ENCODE measurements at regions not wholly inside any gene's neighbourhood (a gene's known extent, or its start where the extent isn't known, plus 50 kb on each side); places are given as distances from the start of the nearest gene placed in this dataset.
A peak's percentile ranks its signal among the peaks of the same experiment; 100 is the strongest.
"Not testable (repeated sequence)": the region's sequence is repeated elsewhere in the genome, so short reads cannot be mapped to it uniquely, and the experiment has no call there.

DNA sequence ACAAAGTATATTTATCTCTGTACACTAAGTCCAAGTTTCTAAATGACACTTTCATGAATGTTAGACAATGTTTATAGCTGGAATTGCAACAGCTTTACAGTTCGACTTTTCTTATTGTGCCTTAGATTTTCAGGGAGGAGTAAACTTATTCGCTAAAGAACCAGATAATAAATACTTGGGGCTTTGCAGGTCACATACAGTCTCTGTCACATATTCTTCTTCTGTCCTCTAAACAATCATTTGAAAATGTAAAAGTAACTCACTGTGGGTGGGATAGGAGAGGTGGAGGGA is 132.6 kb downstream of the SPRY1 start:
- TF ChIP-seq, protein P1, sequence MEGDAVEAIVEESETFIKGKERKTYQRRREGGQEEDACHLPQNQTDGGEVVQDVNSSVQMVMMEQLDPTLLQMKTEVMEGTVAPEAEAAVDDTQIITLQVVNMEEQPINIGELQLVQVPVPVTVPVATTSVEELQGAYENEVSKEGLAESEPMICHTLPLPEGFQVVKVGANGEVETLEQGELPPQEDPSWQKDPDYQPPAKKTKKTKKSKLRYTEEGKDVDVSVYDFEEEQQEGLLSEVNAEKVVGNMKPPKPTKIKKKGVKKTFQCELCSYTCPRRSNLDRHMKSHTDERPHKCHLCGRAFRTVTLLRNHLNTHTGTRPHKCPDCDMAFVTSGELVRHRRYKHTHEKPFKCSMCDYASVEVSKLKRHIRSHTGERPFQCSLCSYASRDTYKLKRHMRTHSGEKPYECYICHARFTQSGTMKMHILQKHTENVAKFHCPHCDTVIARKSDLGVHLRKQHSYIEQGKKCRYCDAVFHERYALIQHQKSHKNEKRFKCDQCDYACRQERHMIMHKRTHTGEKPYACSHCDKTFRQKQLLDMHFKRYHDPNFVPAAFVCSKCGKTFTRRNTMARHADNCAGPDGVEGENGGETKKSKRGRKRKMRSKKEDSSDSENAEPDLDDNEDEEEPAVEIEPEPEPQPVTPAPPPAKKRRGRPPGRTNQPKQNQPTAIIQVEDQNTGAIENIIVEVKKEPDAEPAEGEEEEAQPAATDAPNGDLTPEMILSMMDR (IDR thresholded peaks at IDR 0.05) = no peak
- 94% methylated on average over 2 of the region's 2 CpGs for WGBS (ENCODE audit: insufficient coverage)
- intact Hi-C loops (cut with micrococcal nuclease) = no loop called here
- H3K9me3 ChIP-seq (ENCODE audit: control insufficient read depth, insufficient read depth, low read length) = no peaks in the 10 kb centered on the region
- no peaks in the 10 kb centered on the region for H3K9me3 Mint-ChIP-seq
- no peak overlapping the region for H3K27ac ChIP-seq (ENCODE audit: low read length)
- H3K4me1 ChIP-seq (ENCODE audit: control insufficient read depth, insufficient read depth, low read length) = no peaks in the 10 kb centered on the region
- H3K4me3 ChIP-seq (ENCODE audit: low read length) = no peak overlapping the region
- no peaks in the 10 kb centered on the region for H3K36me3 Mint-ChIP-seq
- H3K27me3 ChIP-seq (ENCODE audit: control insufficient read depth, insufficient read depth, low read length) = no peaks in the 10 kb centered on the region
- no peak for DNase-seq
- peaks cover 0 to 7% of the 10 kb centered on the region in 2 donors for H3K4me1 Mint-ChIP-seq
- H3K27me3 Mint-ChIP-seq (ENCODE audit: low read depth in 2 of 2) = peaks cover 0 to 4% of the 10 kb centered on the region in 2 donors
- H3K27ac Mint-ChIP-seq = no peak overlapping the region
- no peak for ATAC-seq
- H3K4me3 Mint-ChIP-seq = no peak overlapping the region
- no peaks in the 10 kb centered on the region for H3K36me3 ChIP-seq (ENCODE audit: control insufficient read depth, insufficient read depth, low read length)

- Histone ChIP-seq H3K27me3 (ENCODE audit: control insufficient read depth, insufficient read depth, low read length) (no peaks in the 10 kb centered on the region), H3K36me3 (ENCODE audit: control insufficient read depth, insufficient read depth, low read length) (no peaks in the 10 kb centered on the region), H3K4me3 (ENCODE audit: low read length) (no peak overlapping the region), H3K9me3 (ENCODE audit: control insufficient read depth, insufficient read depth, low read length) (no peaks in the 10 kb centered on the region), H3K27ac (ENCODE audit: low read length) (no peak overlapping the region), H3K4me1 (ENCODE audit: control insufficient read depth, insufficient read depth, low read length) (no peaks in the 10 kb centered on the region)
- DNase-seq (no peak), ATAC-seq (no peak)
- Mint-ChIP-seq H3K9me3 (no peaks in the 10 kb centered on the region), H3K4me3 (no peak overlapping the region), H3K27ac (no peak overlapping the region), H3K27me3 (ENCODE audit: low read depth in 2 of 2) (peaks cover 0 to 4% of the 10 kb centered on the region in 2 donors), H3K36me3 (no peaks in the 10 kb centered on the region), H3K4me1 (peaks cover 8 to 16% of the 10 kb centered on the region in 2 donors)
- no CpG with 5 or more reads among the region's 3 CpGs for WGBS (ENCODE audit: insufficient coverage)
- intact Hi-C loops (cut with micrococcal nuclease) = no loop called here
- TF ChIP-seq, protein P1 (IDR thresholded peaks at IDR 0.05) = no peak
These were observed 133.8 kb downstream of the SPRY1 start for GRCh38 chr4:123530357-123530756.

DNA sequence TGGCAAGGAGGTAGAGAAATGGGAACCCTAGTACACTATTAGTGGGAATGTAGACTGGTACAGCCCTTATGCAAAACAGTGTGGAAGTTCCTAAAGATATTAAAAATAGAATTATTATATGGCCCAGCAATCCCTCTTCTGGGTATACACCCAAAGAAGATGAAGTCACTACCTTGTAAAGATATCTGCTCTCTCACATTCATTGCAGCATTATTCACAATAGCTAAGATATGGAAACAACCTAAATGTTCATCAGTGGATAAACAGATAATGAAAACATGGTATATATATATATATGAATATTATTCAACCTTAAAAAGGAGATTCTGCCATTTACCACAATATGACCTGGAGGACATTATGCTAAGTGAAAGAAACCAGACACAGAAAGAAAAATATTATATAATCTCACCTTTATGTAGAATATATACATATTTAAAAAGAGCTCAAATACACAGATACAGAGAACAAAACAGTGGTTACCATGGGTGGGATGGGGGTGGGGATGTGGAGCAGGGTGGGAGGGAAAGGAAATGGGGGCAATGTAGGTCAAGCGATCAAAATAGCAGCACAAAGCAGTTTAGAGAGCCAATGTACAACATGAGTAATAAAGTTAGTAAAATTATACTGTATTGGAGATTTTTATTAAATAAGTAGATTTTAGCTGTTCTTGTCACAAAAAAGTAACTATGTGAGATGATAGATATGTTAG is 138.6 kb downstream of the SPRY1 start:
- H3K9me3 Mint-ChIP-seq = no peaks in the 10 kb centered on the region
- Histone ChIP-seq H3K9me3 (ENCODE audit: control insufficient read depth, insufficient read depth, low read length) (no peaks in the 10 kb centered on the region), H3K27me3 (ENCODE audit: control insufficient read depth, insufficient read depth, low read length) (no peaks in the 10 kb centered on the region), H3K27ac (ENCODE audit: low read length) (peak overlapping the region; percentile 25), H3K4me1 (ENCODE audit: control insufficient read depth, insufficient read depth, low read length) (no peaks in the 10 kb centered on the region), H3K36me3 (ENCODE audit: control insufficient read depth, insufficient read depth, low read length) (no peaks in the 10 kb centered on the region), H3K4me3 (ENCODE audit: low read length) (no peak overlapping the region)
- TF ChIP-seq, protein P1 (IDR thresholded peaks at IDR 0.05) = no peak
- peak overlapping the region; percentile 23 to 30 for H3K27ac Mint-ChIP-seq
- peaks cover 20 to 30% of the 10 kb centered on the region in 2 donors for H3K4me1 Mint-ChIP-seq
- 14% methylated on average over 1 of the region's 1 CpG for WGBS (ENCODE audit: insufficient coverage)
- H3K4me3 Mint-ChIP-seq = no peak overlapping the region
- no peaks in the 10 kb centered on the region for H3K27me3 Mint-ChIP-seq (ENCODE audit: low read depth in 2 of 2)
- intact Hi-C loops (cut with micrococcal nuclease) = no loop called here
- H3K36me3 Mint-ChIP-seq = no peaks in the 10 kb centered on the region
- peak in 2 of 3 donors; percentile 58 to 75 for ATAC-seq
- DNase-seq = no peak

- Mint-ChIP-seq H3K36me3 (no peaks in the 10 kb centered on the region), H3K4me3 (peak overlapping the region; percentile 74), H3K27me3 (ENCODE audit: low read depth in 2 of 2) (no peaks in the 10 kb centered on the region), H3K4me1 (peaks cover 20 to 30% of the 10 kb centered on the region in 2 donors), H3K27ac (peak overlapping the region; percentile 4 to 60), H3K9me3 (no peaks in the 10 kb centered on the region)
- H3K9me3 ChIP-seq (ENCODE audit: control insufficient read depth, insufficient read depth, low read length) = no peaks in the 10 kb centered on the region
- intact Hi-C loops (cut with micrococcal nuclease) = no loop called here
- no peak overlapping the region for H3K4me3 ChIP-seq (ENCODE audit: low read length)
- ATAC-seq (peak in 1 of 3 donors; percentile 61), DNase-seq (no peak)
- H3K27me3 ChIP-seq (ENCODE audit: control insufficient read depth, insufficient read depth, low read length) = no peaks in the 10 kb centered on the region
- no peaks in the 10 kb centered on the region for H3K4me1 ChIP-seq (ENCODE audit: control insufficient read depth, insufficient read depth, low read length)
- peak overlapping the region; percentile 42 for H3K27ac ChIP-seq (ENCODE audit: low read length)
- 5% methylated on average over 5 of the region's 6 CpGs for WGBS (ENCODE audit: insufficient coverage)
- H3K36me3 ChIP-seq (ENCODE audit: control insufficient read depth, insufficient read depth, low read length) = no peaks in the 10 kb centered on the region
- TF ChIP-seq, protein P1 (IDR thresholded peaks at IDR 0.05) = no peak
These were observed 139.6 kb downstream of the SPRY1 start for GRCh38 chr4:123536225-123536624.

- ATAC-seq; H3K27me3 ChIP-seq (ENCODE audit: control insufficient read depth, insufficient read depth, low read length); H3K4me3 Mint-ChIP-seq; H3K36me3 ChIP-seq (ENCODE audit: control insufficient read depth, insufficient read depth, low read length); H3K9me3 ChIP-seq (ENCODE audit: control insufficient read depth, insufficient read depth, low read length); H3K4me1 ChIP-seq (ENCODE audit: control insufficient read depth, insufficient read depth, low read length); H3K9me3 Mint-ChIP-seq; H3K27me3 Mint-ChIP-seq (ENCODE audit: low read depth in 2 of 2); intact Hi-C loops (cut with micrococcal nuclease); H3K27ac Mint-ChIP-seq; DNase-seq; H3K36me3 Mint-ChIP-seq; H3K27ac ChIP-seq (ENCODE audit: low read length); H3K4me3 ChIP-seq (ENCODE audit: low read length): not testable (repeated sequence)
- 96% methylated on average over 39 of the region's 39 CpGs for WGBS (ENCODE audit: insufficient coverage)
- peaks cover 20 to 29% of the 10 kb centered on the region in 2 donors for H3K4me1 Mint-ChIP-seq
These were observed 141.4 kb downstream of the SPRY1 start for GRCh38 chr4:123537906-123538402.
